A673 (cell line): ENCODE measurements at regions not wholly inside any gene's neighbourhood (a gene's known extent, or its start where the extent isn't known, plus 50 kb on each side); places are given as distances from the start of the nearest gene placed in this dataset.

Experiments used
- CTCF ChIP-seq: fragments of 300-800, 200-600 bp; sonication (generic); conservative IDR thresholded peaks from 2 replicates; pipeline ENCODE4 v1.5.1; 2017; ENCODE audit warnings: low read depth, mild to moderate bottlenecking, antibody characterized with exemption, low read length, moderate library complexity, mixed read lengths
- EZH2 ChIP-seq: fragments of 200-600 bp; sonication (generic); IDR thresholded peaks from 2 replicates; pipeline ENCODE4 v1.6.1; 2017; ENCODE audit warnings: borderline replicate concordance, low read depth, mild to moderate bottlenecking, mixed read lengths, antibody characterized with exemption, low read length; ENCODE audit not compliant: poor library complexity, severe bottlenecking

- TF ChIP-seq EZH2, result no peak
- TF ChIP-seq CTCF, result no peak
Observed at GRCh38 chr18:49650426-49650891, 88.6 kb downstream of the LIPG start.
